ENCODE measurements at regions not wholly inside any gene's neighbourhood (a gene's known extent, or its start where the extent isn't known, plus 50 kb on each side); places are given as distances from the start of the nearest gene placed in this dataset.
"Not testable (repeated sequence)": the region's sequence is repeated elsewhere in the genome, so short reads cannot be mapped to it uniquely, and the experiment has no call there.

GRCh38 chr1:177891809-177892208 is 78.0 kb downstream of the SEC16B start:
- DNase-seq, result no peak

- no peak for DNase-seq
These were observed 79.4 kb downstream of the SEC16B start for GRCh38 chr1:177890479-177890878.

GRCh38 chr1:177884479-177885021 is 85.3 kb downstream of the SEC16B start:
- DNase-seq, result no peak

- DNase-seq, result no peak
These were observed 86.3 kb downstream of the SEC16B start for GRCh38 chr1:177883581-177883980.

GRCh38 chr1:177880339-177880891 is 89.4 kb downstream of the SEC16B start:
- no peak for DNase-seq

GRCh38 chr1:177877086-177877485 is 92.8 kb downstream of the SEC16B start:
- no peak for DNase-seq

- peak; percentile 67 for DNase-seq
These were observed 96.6 kb downstream of the SEC16B start for GRCh38 chr1:177873238-177873637.

GRCh38 chr1:177872308-177872900 is 97.5 kb downstream of the SEC16B start:
- no peak for DNase-seq

GRCh38 chr1:177871613-177872307 is 98.1 kb downstream of the SEC16B start:
- no peak for DNase-seq

GRCh38 chr1:177869586-177869985 is 100.3 kb downstream of the SEC16B start:
- no peak for DNase-seq

GRCh38 chr1:177869011-177869410 is 100.8 kb downstream of the SEC16B start:
- DNase-seq, result not testable (repeated sequence)

- DNase-seq, result no peak
These were observed 104.1 kb downstream of the SEC16B start for GRCh38 chr1:177865807-177866206.

GRCh38 chr1:177864538-177865305 is 105.1 kb downstream of the SEC16B start:
- no peak for DNase-seq

GRCh38 chr1:177863796-177864195 is 106.1 kb downstream of the SEC16B start:
- DNase-seq, result no peak

- no peak for DNase-seq
These were observed 106.9 kb downstream of the SEC16B start for GRCh38 chr1:177862916-177863315.

- DNase-seq, result no peak
These were observed 110.3 kb downstream of the SEC16B start for GRCh38 chr1:177859572-177859971.

GRCh38 chr1:177858332-177858821 is 111.5 kb downstream of the SEC16B start:
- peak; percentile 14 for DNase-seq

- no peak for DNase-seq
These were observed 112.6 kb downstream of the SEC16B start for GRCh38 chr1:177857285-177857684.

- DNase-seq, result no peak
These were observed 114.9 kb downstream of the SEC16B start for GRCh38 chr1:177854951-177855350.

GRCh38 chr1:177849579-177850290 is 120.1 kb downstream of the SEC16B start:
- no peak for DNase-seq

GRCh38 chr1:177849130-177849529 is 120.7 kb downstream of the SEC16B start:
- DNase-seq, result no peak

GRCh38 chr1:177848577-177848976 is 121.3 kb downstream of the SEC16B start:
- no peak for DNase-seq

GRCh38 chr1:177847843-177848242 is 122.0 kb downstream of the SEC16B start:
- DNase-seq, result peak; percentile 45
